H1 (cell line): ENCODE measurements at regions not wholly inside any gene's neighbourhood (a gene's known extent, or its start where the extent isn't known, plus 50 kb on each side); places are given as distances from the start of the nearest gene placed in this dataset.
A peak's percentile ranks its signal among the peaks of the same experiment; 100 is the strongest.

ENCODE experiments used
- RAD21 ChIP-seq, 2 experiments: IDR thresholded peaks in 1 of 2; conservative IDR thresholded peaks in 1 of 2; 2 replicates each; pipeline ENCODE4 v1.6.1; 2011; ENCODE audit warnings: low read depth in 2 of 2, low read length in 2 of 2, improper control_type of control experiment in 1 of 2, inconsistent platforms in 1 of 2, mild to moderate bottlenecking in 1 of 2, moderate library complexity in 1 of 2
- YY1 ChIP-seq: IDR thresholded peaks from 2 replicates; pipeline ENCODE4 v1.6.1; 2011; ENCODE audit warnings: low read depth, mild to moderate bottlenecking, low read length
- TF ChIP-seq, protein P1 (sequence below): IDR thresholded peaks from 2 replicates; pipeline ENCODE4 v1.6.1; 2012; ENCODE audit warnings: low read length, inconsistent platforms
- TF ChIP-seq, protein P2 (sequence below): IDR thresholded peaks from 2 replicates; pipeline ENCODE4 v1.6.1; 2011; ENCODE audit warnings: low read length, improper control_type of control experiment
- TF ChIP-seq, protein P3 (sequence below), 3 experiments: IDR thresholded peaks; 1 replicate in 2 of 3; 2 replicates in 1 of 3; pipeline versions ENCODE4 v1.5.1 to v1.6.1; 2011; ENCODE audit warnings: low read length in 3 of 3, mild to moderate bottlenecking in 3 of 3, inconsistent platforms in 2 of 3, low read depth in 1 of 3, moderate library complexity in 1 of 3; ENCODE audit not compliant: insufficient read depth in 1 of 3; ENCODE audit errors: control extremely low read depth in 1 of 3
- TF ChIP-seq, protein P4 (sequence below): IDR thresholded peaks from 2 replicates; pipeline ENCODE4 v1.6.1; 2012; ENCODE audit warnings: inconsistent platforms

DNA sequence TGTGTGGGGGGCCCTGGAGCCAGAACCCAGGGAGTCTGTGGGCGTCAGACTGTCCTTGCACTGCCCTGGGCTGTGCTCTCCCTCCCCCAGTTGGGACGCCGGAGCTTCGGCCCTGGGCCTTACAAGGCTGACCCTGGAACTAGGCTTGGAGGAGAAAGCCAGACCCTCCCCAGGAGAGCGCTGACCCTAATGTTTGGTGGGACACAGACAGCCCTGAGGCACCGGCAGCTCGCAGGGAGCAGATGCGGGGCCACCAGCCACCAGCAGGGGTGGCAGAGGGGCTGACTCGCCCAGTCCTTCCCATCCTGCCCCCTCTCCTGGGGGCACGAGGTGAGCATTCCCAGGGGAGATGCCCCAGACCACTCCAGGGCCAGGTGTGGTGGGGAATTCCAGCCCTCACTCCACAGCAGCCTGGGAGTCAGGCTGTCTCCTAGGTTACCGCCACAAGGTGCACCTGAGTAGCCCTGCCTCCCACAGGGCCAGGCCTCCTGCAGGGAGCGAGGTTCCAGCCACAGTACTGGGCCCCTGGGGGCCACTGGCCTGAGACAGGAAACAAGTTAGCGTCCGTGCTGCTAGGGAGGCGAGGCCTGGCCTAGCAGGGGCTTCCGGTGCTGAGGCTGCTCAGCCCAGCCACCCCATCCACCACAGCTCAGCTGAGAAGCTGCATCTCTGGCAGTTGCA lies 134.6 kb downstream of the OLFM1 start (continued):
- TF ChIP-seq, protein P1, sequence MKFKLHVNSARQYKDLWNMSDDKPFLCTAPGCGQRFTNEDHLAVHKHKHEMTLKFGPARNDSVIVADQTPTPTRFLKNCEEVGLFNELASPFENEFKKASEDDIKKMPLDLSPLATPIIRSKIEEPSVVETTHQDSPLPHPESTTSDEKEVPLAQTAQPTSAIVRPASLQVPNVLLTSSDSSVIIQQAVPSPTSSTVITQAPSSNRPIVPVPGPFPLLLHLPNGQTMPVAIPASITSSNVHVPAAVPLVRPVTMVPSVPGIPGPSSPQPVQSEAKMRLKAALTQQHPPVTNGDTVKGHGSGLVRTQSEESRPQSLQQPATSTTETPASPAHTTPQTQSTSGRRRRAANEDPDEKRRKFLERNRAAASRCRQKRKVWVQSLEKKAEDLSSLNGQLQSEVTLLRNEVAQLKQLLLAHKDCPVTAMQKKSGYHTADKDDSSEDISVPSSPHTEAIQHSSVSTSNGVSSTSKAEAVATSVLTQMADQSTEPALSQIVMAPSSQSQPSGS, result no peak
- TF ChIP-seq, protein P2, sequence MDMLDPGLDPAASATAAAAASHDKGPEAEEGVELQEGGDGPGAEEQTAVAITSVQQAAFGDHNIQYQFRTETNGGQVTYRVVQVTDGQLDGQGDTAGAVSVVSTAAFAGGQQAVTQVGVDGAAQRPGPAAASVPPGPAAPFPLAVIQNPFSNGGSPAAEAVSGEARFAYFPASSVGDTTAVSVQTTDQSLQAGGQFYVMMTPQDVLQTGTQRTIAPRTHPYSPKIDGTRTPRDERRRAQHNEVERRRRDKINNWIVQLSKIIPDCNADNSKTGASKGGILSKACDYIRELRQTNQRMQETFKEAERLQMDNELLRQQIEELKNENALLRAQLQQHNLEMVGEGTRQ, result no peak
- TF ChIP-seq, protein P3, sequence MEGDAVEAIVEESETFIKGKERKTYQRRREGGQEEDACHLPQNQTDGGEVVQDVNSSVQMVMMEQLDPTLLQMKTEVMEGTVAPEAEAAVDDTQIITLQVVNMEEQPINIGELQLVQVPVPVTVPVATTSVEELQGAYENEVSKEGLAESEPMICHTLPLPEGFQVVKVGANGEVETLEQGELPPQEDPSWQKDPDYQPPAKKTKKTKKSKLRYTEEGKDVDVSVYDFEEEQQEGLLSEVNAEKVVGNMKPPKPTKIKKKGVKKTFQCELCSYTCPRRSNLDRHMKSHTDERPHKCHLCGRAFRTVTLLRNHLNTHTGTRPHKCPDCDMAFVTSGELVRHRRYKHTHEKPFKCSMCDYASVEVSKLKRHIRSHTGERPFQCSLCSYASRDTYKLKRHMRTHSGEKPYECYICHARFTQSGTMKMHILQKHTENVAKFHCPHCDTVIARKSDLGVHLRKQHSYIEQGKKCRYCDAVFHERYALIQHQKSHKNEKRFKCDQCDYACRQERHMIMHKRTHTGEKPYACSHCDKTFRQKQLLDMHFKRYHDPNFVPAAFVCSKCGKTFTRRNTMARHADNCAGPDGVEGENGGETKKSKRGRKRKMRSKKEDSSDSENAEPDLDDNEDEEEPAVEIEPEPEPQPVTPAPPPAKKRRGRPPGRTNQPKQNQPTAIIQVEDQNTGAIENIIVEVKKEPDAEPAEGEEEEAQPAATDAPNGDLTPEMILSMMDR (IDR thresholded peaks at IDR 0.05; ENCODE audit: control extremely low read depth in 1 of 3, insufficient read depth in 1 of 3, low read depth in 1 of 3, low read length in 3 of 3), result peak in 2 of 3 experiments; percentile 51 to 65; a peak in 3 of 4 replicates
- TF ChIP-seq YY1, result no peak
- peak; percentile 13 to 27; a peak in 2 of 4 replicates for TF ChIP-seq RAD21 (IDR thresholded peaks at IDR 0.05 in 1 of 2, conservative IDR thresholded peaks at IDR 0.05 in 1 of 2; ENCODE audit: low read depth in 2 of 2, low read length in 2 of 2)
- TF ChIP-seq, protein P4, sequence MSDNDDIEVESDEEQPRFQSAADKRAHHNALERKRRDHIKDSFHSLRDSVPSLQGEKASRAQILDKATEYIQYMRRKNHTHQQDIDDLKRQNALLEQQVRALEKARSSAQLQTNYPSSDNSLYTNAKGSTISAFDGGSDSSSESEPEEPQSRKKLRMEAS, result peak; percentile 41; the same call in 1 of the 2 replicates
